HFF-Myc (cell line): ENCODE measurements at regions not wholly inside any gene's neighbourhood (a gene's known extent, or its start where the extent isn't known, plus 50 kb on each side); places are given as distances from the start of the nearest gene placed in this dataset.

Experiments
- DNase-seq: peaks from one replicate; pipeline ENCODE4 v3.0.0-alpha.2; 2011; ENCODE audit warnings: low read depth; ENCODE audit errors: extremely low read depth
- H3K4me3 ChIP-seq: replicated peaks from 2 replicates; pipeline ENCODE4 v1.5.1; 2011; ENCODE audit warnings: low read depth, mild to moderate bottlenecking, control low read depth, low read length
- TF ChIP-seq, protein P1 (sequence below): IDR thresholded peaks from 2 replicates; pipeline ENCODE4 v1.5.1; 2012; ENCODE audit warnings: mild to moderate bottlenecking, low read depth, low read length, control low read depth; ENCODE audit errors: missing control alignments

- TF ChIP-seq, protein P1, sequence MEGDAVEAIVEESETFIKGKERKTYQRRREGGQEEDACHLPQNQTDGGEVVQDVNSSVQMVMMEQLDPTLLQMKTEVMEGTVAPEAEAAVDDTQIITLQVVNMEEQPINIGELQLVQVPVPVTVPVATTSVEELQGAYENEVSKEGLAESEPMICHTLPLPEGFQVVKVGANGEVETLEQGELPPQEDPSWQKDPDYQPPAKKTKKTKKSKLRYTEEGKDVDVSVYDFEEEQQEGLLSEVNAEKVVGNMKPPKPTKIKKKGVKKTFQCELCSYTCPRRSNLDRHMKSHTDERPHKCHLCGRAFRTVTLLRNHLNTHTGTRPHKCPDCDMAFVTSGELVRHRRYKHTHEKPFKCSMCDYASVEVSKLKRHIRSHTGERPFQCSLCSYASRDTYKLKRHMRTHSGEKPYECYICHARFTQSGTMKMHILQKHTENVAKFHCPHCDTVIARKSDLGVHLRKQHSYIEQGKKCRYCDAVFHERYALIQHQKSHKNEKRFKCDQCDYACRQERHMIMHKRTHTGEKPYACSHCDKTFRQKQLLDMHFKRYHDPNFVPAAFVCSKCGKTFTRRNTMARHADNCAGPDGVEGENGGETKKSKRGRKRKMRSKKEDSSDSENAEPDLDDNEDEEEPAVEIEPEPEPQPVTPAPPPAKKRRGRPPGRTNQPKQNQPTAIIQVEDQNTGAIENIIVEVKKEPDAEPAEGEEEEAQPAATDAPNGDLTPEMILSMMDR, result no peak
- DNase-seq, result no peak
- H3K4me3 ChIP-seq, result no peak overlapping the region
These were observed 298.7 kb upstream of the BRINP1 start for GRCh38 chr9:119667916-119668315.

DNA sequence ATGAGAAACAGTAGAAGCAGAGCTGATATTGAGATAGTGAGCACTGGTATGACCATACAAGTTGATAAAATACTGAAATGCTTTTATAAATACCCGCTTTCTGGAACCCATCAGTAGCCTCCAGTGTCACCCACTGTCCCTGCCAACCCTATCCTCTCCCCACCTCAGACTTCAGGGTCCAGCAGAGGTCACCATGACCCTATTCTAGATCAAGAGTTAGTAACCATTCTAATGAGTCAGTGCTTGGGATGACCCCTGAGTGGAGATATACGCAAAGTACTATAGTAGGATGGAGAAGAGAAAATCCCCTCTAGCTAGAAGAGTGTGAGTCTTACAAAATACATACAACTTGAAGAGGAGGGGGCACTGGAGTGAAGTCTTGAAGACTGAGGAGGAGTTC lies 297.9 kb upstream of the BRINP1 start:
- DNase-seq, result no peak
- TF ChIP-seq, protein P1, result no peak
- no peak overlapping the region for H3K4me3 ChIP-seq

- no peak for DNase-seq
- H3K4me3 ChIP-seq, result no peak overlapping the region
- TF ChIP-seq, protein P1, result no peak
These were observed 293.1 kb upstream of the BRINP1 start for GRCh38 chr9:119662329-119662728.

- H3K4me3 ChIP-seq, result no peak overlapping the region
- TF ChIP-seq, protein P1, result no peak
- no peak for DNase-seq
These were observed 283.7 kb upstream of the BRINP1 start for GRCh38 chr9:119652931-119653330.

- TF ChIP-seq, protein P1, result no peak
- no peak for DNase-seq
- H3K4me3 ChIP-seq, result no peak overlapping the region
These were observed 280.0 kb upstream of the BRINP1 start for GRCh38 chr9:119649205-119649604.

- H3K4me3 ChIP-seq, result no peak overlapping the region
- TF ChIP-seq, protein P1, result no peak
- DNase-seq, result no peak
These were observed 270.2 kb upstream of the BRINP1 start for GRCh38 chr9:119639287-119639955.

GRCh38 chr9:119634006-119634405 lies 264.8 kb upstream of the BRINP1 start:
- TF ChIP-seq, protein P1, result no peak
- no peak overlapping the region for H3K4me3 ChIP-seq
- DNase-seq, result no peak
